GM12873 (cell line): ENCODE measurements at regions not wholly inside any gene's neighbourhood (a gene's known extent, or its start where the extent isn't known, plus 50 kb on each side); places are given as distances from the start of the nearest gene placed in this dataset.

Source experiments
- CTCF ChIP-seq: IDR thresholded peaks from 2 replicates; pipeline ENCODE4 v1.5.1; 2012; ENCODE audit warnings: low read depth, mild to moderate bottlenecking, moderate library complexity, low read length, control low read depth; ENCODE audit not compliant: insufficient read depth; ENCODE audit errors: missing control alignments

DNA sequence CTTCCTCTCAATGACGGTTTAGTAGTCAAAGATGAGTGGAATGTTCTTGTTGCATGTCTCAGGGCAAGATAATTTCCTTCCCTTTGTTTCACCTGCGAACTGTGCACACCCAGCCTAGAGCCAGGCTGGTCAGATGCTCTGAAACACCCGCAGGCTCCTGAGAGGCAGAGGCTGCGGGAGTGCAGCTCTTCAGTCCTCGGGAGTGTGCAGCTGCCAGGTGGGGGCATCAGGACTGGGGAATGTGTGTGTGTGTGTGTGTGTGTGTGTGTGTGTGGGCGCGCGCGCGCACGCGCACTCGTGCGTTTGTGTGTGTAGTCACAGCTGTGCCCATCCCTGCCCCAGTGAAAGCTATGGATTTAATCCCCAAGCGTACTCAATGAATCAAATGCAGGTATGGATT is 136.2 kb upstream of the NTM start:
- TF ChIP-seq CTCF: no peak

GRCh38 chr11:131235328-131236298 is 134.8 kb upstream of the NTM start:
- no peak for TF ChIP-seq CTCF

- TF ChIP-seq CTCF: no peak
These were observed 130.0 kb upstream of the NTM start for GRCh38 chr11:131240421-131240820.

GRCh38 chr11:131242476-131243000 is 127.9 kb upstream of the NTM start:
- no peak for TF ChIP-seq CTCF

GRCh38 chr11:131246156-131246555 is 124.3 kb upstream of the NTM start:
- no peak for TF ChIP-seq CTCF

DNA sequence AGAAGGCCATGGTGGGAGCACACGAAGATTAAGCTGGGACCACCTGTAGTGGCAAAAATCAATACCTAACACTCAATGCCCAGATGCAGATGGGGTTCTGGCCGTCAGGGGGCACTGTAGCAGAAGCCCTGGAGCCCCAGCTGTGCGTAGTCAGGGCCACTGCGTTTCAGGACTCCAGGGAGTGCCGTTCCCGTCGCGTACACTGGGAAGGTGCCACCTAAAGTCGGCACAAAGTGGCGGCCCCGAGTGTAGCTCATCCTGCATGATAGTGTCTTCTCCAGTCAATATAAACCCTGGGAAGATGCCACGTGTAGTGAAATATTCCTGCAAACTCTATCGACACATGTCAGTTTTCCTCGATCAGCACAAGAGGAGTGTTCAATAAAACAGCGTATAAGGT is 123.8 kb upstream of the NTM start:
- TF ChIP-seq CTCF: peak; percentile 72

- TF ChIP-seq CTCF: no peak
These were observed 121.8 kb upstream of the NTM start for GRCh38 chr11:131248588-131248987.
